ENCODE measurements at regions not wholly inside any gene's neighbourhood (a gene's known extent, or its start where the extent isn't known, plus 50 kb on each side); places are given as distances from the start of the nearest gene placed in this dataset.

DNA sequence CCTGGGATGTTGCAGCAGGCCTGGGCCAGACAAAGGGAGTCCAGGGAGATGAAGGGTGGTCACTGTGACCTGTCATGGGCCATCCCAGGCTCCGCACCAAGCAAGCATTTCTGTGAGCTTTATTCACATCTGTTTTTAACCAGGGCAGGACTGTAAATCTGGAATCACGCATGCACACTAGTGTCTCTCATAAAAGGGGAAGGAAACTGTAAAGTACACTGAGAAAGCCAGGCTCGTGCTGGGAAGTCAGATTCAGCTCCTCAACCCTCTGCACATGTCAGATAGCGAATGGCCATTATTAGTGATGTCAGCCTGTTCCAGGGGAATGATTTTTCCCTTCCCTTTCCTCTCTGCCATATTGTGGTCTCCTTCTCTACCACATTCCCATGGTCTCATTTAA is 818.6 kb upstream of the RAB6C start:
- no peak for DNase-seq (ENCODE audit: low read depth)
- H3K4me3 ChIP-seq (ENCODE audit: low read depth, low read length): no peak overlapping the region
- TF ChIP-seq, protein P1, sequence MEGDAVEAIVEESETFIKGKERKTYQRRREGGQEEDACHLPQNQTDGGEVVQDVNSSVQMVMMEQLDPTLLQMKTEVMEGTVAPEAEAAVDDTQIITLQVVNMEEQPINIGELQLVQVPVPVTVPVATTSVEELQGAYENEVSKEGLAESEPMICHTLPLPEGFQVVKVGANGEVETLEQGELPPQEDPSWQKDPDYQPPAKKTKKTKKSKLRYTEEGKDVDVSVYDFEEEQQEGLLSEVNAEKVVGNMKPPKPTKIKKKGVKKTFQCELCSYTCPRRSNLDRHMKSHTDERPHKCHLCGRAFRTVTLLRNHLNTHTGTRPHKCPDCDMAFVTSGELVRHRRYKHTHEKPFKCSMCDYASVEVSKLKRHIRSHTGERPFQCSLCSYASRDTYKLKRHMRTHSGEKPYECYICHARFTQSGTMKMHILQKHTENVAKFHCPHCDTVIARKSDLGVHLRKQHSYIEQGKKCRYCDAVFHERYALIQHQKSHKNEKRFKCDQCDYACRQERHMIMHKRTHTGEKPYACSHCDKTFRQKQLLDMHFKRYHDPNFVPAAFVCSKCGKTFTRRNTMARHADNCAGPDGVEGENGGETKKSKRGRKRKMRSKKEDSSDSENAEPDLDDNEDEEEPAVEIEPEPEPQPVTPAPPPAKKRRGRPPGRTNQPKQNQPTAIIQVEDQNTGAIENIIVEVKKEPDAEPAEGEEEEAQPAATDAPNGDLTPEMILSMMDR (conservative IDR thresholded peaks at IDR 0.05; ENCODE audit: low read depth, low read length): no peak

DNA sequence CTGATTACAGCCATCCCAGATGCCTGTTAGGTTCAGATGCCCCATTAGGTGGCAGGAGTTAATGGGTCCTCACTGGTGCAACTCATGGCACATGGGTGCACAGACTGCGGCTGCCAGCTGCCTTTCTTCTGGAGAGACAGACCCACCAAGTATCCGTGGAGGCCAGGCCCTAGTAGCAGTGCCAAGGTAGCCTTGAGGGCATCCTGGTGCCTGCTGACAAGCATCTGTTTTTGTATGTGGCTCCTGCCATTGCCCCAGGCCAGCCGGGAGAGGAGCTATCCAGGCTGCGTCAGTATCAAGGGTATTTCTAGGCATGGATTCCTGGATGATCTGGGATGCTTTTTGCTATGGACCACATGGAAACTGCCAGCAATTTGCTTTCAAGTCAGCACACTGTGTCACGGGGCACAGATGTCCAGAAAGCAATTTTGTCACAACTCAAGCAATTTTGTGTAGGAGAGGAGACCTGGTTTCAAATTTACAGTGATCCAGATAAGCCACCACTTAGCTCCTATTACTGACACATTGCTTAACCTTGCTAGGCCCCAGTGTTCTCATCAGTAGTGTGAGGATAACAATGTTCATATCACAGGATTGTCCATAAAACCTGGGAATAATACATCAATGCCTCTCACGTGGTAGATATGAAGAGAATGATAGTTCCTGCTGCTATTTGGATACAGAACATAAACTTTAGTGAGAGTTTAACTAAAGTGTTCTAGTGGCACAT is 815.1 kb upstream of the RAB6C start:
- DNase-seq (ENCODE audit: low read depth): no peak
- H3K4me3 ChIP-seq (ENCODE audit: low read depth, low read length): no peak overlapping the region
- TF ChIP-seq, protein P1 (conservative IDR thresholded peaks at IDR 0.05; ENCODE audit: low read depth, low read length): no peak

DNA sequence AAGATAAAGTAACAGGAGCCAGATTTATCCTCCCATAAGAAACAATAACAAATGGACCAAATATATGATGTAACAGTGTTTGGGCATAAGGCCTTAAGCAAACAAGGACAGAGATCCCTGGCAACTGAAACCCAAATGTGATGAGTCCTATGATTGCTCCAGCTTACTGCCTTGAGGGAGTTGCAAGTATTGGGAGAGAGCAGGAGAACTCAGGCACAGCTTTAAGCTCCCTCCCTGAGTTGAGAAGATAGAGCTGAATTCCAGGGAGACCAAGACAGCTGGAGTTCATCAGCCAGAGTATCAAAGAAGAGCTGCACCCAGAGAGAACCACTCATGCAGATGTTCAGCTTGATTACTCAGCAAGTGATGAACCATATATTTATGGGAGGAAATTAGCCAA is 814.5 kb upstream of the RAB6C start:
- DNase-seq (ENCODE audit: low read depth): no peak
- TF ChIP-seq, protein P1 (conservative IDR thresholded peaks at IDR 0.05; ENCODE audit: low read depth, low read length): no peak
- H3K4me3 ChIP-seq (ENCODE audit: low read depth, low read length): no peak overlapping the region

DNA sequence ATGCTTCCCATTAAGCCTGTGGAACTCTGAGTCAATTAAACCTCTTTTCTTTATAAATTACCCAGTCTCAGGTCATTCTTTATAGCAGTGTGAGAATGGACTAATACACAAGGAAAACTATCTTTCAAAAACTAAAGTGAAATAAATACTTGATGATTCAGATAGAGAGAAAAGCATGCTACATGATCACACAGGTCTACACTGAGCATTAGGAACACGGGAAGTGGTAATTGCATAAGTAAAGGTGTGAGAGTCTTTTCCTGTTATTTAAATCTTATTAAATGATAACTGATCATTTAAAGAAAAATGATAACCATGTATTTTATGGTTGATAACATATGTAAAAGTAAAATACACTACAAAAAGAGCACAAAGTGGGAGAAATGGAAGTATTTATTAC is 812.0 kb upstream of the RAB6C start:
- TF ChIP-seq, protein P1 (conservative IDR thresholded peaks at IDR 0.05; ENCODE audit: low read depth, low read length): no peak
- no peak for DNase-seq (ENCODE audit: low read depth)
- no peak overlapping the region for H3K4me3 ChIP-seq (ENCODE audit: low read depth, low read length)

DNA sequence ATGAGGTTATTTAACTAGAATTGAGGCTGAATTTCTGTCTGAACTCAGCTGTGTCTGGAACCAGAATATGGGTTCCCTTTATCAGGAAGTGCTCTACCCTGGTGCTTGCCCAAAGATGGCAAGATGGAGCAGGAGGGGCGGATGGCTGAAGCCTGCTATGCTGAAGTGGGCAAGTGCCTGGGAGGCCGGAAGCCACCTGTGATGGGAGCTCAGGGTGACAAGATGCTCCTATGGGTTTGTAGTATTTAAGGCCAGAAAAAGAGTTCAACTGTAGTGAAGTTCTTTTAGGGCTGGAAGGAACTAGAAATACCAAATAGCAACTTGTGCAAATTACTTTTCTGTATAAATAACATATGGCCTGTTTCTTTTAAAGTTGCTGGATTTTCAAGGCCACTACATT is 808.9 kb upstream of the RAB6C start:
- DNase-seq (ENCODE audit: low read depth): no peak
- H3K4me3 ChIP-seq (ENCODE audit: low read depth, low read length): no peak overlapping the region
- TF ChIP-seq, protein P1 (conservative IDR thresholded peaks at IDR 0.05; ENCODE audit: low read depth, low read length): no peak

DNA sequence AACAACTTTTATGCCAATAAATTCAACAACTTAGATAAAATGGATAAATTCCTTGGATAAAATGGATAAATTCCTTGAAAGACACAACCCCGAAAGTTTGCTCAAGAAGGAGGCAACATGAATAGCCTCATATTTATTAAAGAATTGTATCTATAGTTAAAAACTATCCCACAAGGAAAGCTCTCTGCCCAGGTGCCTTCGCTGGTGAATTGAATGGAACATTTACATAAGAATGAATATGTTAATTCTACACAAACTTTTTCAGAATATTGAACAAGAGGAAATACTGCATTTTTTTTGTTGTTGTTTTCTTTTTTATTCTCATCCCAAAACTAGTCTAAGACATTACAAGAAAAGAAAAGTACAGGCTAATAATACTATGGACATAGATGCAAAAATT is 805.3 kb upstream of the RAB6C start:
- DNase-seq (ENCODE audit: low read depth): no peak
- TF ChIP-seq, protein P1 (conservative IDR thresholded peaks at IDR 0.05; ENCODE audit: low read depth, low read length): no peak
- no peak overlapping the region for H3K4me3 ChIP-seq (ENCODE audit: low read depth, low read length)

DNA sequence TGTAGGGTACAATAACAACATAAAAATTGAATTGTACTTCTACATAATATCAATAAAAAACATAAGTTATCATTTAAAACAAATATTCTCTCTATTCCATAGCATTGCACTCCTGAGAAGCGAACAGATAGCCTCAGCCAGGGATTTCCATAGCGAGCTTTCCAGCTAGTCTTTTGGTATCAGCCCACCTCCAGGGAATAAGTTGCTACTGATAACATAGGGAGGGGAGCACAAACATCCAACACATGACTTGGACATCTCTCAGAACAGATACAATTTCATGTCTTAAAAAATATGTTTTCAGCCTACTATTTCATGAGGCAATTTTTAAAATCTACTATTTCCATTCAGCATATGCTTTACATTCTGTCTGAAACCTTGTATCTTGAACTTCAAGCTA is 804.4 kb upstream of the RAB6C start:
- H3K4me3 ChIP-seq (ENCODE audit: low read depth, low read length): no peak overlapping the region
- TF ChIP-seq, protein P1 (conservative IDR thresholded peaks at IDR 0.05; ENCODE audit: low read depth, low read length): no peak
- no peak for DNase-seq (ENCODE audit: low read depth)
